ENCODE measurements at regions not wholly inside any gene's neighbourhood (a gene's known extent, or its start where the extent isn't known, plus 50 kb on each side); places are given as distances from the start of the nearest gene placed in this dataset.

DNA sequence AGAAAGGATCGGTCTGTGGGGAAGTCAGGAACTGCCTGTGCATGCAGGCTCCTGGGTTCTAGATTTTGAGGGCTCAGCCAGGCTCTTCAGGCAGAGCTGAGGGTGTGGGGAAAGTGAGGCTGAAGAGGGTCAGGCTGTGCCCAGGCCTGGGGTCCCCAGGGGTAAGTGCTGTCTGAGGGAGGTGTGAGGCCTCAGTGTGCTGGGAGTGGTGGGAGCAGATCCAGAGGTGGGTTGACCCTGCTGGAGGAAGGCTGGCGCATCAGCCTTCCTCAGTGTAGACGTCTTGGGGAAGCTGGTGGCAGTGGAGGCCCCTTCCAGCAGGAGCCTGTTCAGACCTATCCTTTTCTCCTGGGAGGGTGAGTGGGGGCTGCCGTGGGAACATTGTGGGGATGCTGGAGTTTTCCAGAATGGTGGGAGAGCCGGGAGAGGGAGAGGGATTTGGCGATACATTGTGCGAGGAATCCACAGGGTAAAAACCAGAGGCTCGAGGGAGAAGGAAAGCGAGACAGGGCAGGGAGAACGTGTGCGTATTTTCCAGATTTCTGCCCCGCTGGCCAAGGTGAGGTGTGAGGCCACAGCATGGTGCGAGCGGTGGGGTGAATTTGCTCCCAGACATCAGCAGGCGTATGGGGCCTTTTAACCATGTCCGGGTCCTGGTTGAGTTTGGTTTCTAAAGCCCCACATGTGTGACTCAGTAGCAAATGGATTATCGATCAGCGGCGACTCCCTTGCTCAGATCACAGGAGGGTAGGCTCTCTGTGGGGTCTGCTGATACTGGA is 237.7 kb downstream of the TEX29 start:
- Mint-ChIP-seq H3K36me3 (no peaks in the 10 kb centered on the region), H3K27ac (peak overlapping the region in 1 of 7 donors; percentile 67), H3K27me3 (ENCODE audit: low read depth in 3 of 3) (peaks cover 0 to 6% (median 6%) of the 10 kb centered on the region in 3 donors), H3K4me1 (no peaks in the 10 kb centered on the region), H3K9me3 (peaks cover 0 to 6% (median 0%) of the 10 kb centered on the region in 7 donors), H3K4me3 (no peak overlapping the region)
- H3K27ac ChIP-seq (ENCODE audit: low read depth in 1 of 2, low read length in 2 of 2), result no peak overlapping the region
- no peaks in the 10 kb centered on the region for H3K79me2 ChIP-seq (ENCODE audit: insufficient read depth, low read length)
- H3K9me3 ChIP-seq (replicated peaks in 1 of 2; ENCODE audit: control insufficient read depth in 1 of 2, insufficient read depth in 1 of 2, low read length in 2 of 2), result no peaks in the 10 kb centered on the region
- WGBS (ENCODE audit: insufficient coverage), result 96% methylated on average over 19 of the region's 19 CpGs
- intact Hi-C loops (cut with micrococcal nuclease), result no loop called here
- H3K4me2 ChIP-seq (replicated peaks; ENCODE audit: extremely low read depth, low read length, poor library complexity, severe bottlenecking), result no peak overlapping the region
- TF ChIP-seq, protein P1, sequence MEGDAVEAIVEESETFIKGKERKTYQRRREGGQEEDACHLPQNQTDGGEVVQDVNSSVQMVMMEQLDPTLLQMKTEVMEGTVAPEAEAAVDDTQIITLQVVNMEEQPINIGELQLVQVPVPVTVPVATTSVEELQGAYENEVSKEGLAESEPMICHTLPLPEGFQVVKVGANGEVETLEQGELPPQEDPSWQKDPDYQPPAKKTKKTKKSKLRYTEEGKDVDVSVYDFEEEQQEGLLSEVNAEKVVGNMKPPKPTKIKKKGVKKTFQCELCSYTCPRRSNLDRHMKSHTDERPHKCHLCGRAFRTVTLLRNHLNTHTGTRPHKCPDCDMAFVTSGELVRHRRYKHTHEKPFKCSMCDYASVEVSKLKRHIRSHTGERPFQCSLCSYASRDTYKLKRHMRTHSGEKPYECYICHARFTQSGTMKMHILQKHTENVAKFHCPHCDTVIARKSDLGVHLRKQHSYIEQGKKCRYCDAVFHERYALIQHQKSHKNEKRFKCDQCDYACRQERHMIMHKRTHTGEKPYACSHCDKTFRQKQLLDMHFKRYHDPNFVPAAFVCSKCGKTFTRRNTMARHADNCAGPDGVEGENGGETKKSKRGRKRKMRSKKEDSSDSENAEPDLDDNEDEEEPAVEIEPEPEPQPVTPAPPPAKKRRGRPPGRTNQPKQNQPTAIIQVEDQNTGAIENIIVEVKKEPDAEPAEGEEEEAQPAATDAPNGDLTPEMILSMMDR (IDR thresholded peaks at IDR 0.05), result no peak
- no peaks in the 10 kb centered on the region for H3K27me3 ChIP-seq (ENCODE audit: control insufficient read depth in 2 of 2, insufficient read depth in 2 of 2, low read length in 2 of 2)
- DNase-seq, result no peak
- H4K20me1 ChIP-seq (ENCODE audit: insufficient read depth, low read length), result no peaks in the 10 kb centered on the region
- H3K9ac ChIP-seq (ENCODE audit: insufficient read depth, low read length, poor library complexity, severe bottlenecking), result no peak overlapping the region
- no peak overlapping the region for H2AFZ ChIP-seq (ENCODE audit: insufficient read depth, low read depth, low read length, poor library complexity, severe bottlenecking)
- H3K4me1 ChIP-seq (ENCODE audit: control insufficient read depth in 1 of 2, insufficient read depth in 2 of 2, low read length in 2 of 2), result no peaks in the 10 kb centered on the region
- no peaks in the 10 kb centered on the region for H3K36me3 ChIP-seq (replicated peaks in 1 of 2; ENCODE audit: control insufficient read depth in 1 of 2, insufficient read depth in 2 of 2, low read length in 2 of 2)
- H3K4me3 ChIP-seq (replicated peaks in 1 of 3; ENCODE audit: low read depth in 2 of 3, low read length in 3 of 3), result no peak overlapping the region

DNA sequence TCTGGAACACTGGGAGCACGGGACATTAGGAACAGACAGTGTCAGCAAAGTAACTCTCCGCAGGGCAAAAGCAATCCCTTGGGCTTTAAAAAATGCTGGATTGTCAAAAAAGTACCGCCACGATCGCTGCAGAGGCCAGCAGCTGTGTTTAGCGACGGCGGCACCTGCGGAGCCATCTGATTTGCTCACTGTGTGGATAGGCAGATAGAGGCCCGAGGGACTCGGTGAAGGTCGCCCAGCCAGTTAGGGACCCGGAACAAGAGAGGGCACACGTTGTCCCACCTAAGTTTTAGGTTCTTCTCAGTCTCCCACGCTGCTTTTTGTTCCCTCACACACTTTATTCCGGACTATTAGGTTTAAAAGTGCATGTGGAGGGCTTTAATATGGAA is 238.3 kb downstream of the TEX29 start:
- WGBS (ENCODE audit: insufficient coverage), result over 99% methylated on average over 8 of the region's 16 CpGs
- Mint-ChIP-seq H3K4me1 (no peaks in the 10 kb centered on the region), H3K27ac (no peak overlapping the region), H3K4me3 (no peak overlapping the region), H3K9me3 (peaks cover 0 to 4% (median 0%) of the 10 kb centered on the region in 7 donors), H3K36me3 (no peaks in the 10 kb centered on the region), H3K27me3 (ENCODE audit: low read depth in 3 of 3) (peaks cover 0 to 6% (median 6%) of the 10 kb centered on the region in 3 donors)
- H2AFZ ChIP-seq (ENCODE audit: insufficient read depth, low read depth, low read length, poor library complexity, severe bottlenecking), result no peak overlapping the region
- H3K27me3 ChIP-seq (ENCODE audit: control insufficient read depth in 2 of 2, insufficient read depth in 2 of 2, low read length in 2 of 2), result no peaks in the 10 kb centered on the region
- H3K9me3 ChIP-seq (replicated peaks in 1 of 2; ENCODE audit: control insufficient read depth in 1 of 2, insufficient read depth in 1 of 2, low read length in 2 of 2), result no peaks in the 10 kb centered on the region
- TF ChIP-seq, protein P1 (IDR thresholded peaks at IDR 0.05), result no peak
- no peak overlapping the region for H3K4me3 ChIP-seq (replicated peaks in 1 of 3; ENCODE audit: low read depth in 2 of 3, low read length in 3 of 3)
- no peaks in the 10 kb centered on the region for H3K4me1 ChIP-seq (ENCODE audit: control insufficient read depth in 1 of 2, insufficient read depth in 2 of 2, low read length in 2 of 2)
- H3K9ac ChIP-seq (ENCODE audit: insufficient read depth, low read length, poor library complexity, severe bottlenecking), result no peak overlapping the region
- no peak for DNase-seq
- no peaks in the 10 kb centered on the region for H4K20me1 ChIP-seq (ENCODE audit: insufficient read depth, low read length)
- no peak overlapping the region for H3K4me2 ChIP-seq (replicated peaks; ENCODE audit: extremely low read depth, low read length, poor library complexity, severe bottlenecking)
- H3K36me3 ChIP-seq (replicated peaks in 1 of 2; ENCODE audit: control insufficient read depth in 1 of 2, insufficient read depth in 2 of 2, low read length in 2 of 2), result no peaks in the 10 kb centered on the region
- H3K79me2 ChIP-seq (ENCODE audit: insufficient read depth, low read length), result no peaks in the 10 kb centered on the region
- H3K27ac ChIP-seq (ENCODE audit: low read depth in 1 of 2, low read length in 2 of 2), result no peak overlapping the region
- intact Hi-C loops (cut with micrococcal nuclease), result no loop called here

Data from CD14-positive monocyte (primary cell).